Kidney epithelial cell (primary cell): ENCODE measurements at regions not wholly inside any gene's neighbourhood (a gene's known extent, or its start where the extent isn't known, plus 50 kb on each side); places are given as distances from the start of the nearest gene placed in this dataset.
"Not testable (repeated sequence)": the region's sequence is repeated elsewhere in the genome, so short reads cannot be mapped to it uniquely, and the experiment has no call there.

Experiments
- DNase-seq: peaks from one replicate; pipeline ENCODE4 v3.0.0-alpha.2; 2010; ENCODE audit warnings: low read depth
- H3K27me3 ChIP-seq: 2 replicates; pipeline ENCODE4 v1.6.0; 2011; ENCODE audit warnings: low read length; ENCODE audit not compliant: control insufficient read depth, insufficient read depth
- H3K36me3 ChIP-seq: 2 replicates; pipeline ENCODE4 v1.5.1; 2011; ENCODE audit warnings: low read length; ENCODE audit not compliant: control insufficient read depth, insufficient read depth
- H3K4me3 ChIP-seq: 2 replicates; pipeline ENCODE4 v1.5.1; 2011; ENCODE audit warnings: low read depth, mild to moderate bottlenecking, control low read depth, low read length
- TF ChIP-seq, protein P1 (sequence below): IDR thresholded peaks from 2 replicates; pipeline ENCODE4 v1.5.1; 2011; ENCODE audit warnings: mild to moderate bottlenecking, moderate library complexity, low read length, control low read depth, inconsistent platforms; ENCODE audit not compliant: insufficient read depth, poor library complexity, severe bottlenecking

DNA sequence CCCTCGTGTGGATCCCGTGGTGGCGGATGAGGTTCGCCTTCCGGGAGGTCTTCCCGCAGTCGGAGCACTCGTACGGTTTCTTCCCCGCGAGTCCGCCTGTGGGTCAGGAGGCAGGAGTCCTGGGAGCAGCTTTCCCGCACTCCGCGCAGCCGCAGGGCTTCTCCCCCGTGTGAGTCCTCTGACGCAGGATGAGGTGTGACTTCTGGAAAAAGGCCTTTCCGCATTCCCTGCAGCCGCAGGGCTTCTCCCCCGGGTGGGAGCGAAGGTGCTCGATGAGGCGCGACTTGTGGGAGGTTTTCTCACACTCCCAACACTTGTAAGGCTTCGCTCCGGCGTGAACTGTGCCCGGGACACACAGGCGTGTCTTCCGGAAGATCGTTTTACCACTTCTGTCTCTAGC, 68.8 kb upstream of the WIPI2 start:
- H3K36me3 ChIP-seq, result not testable (repeated sequence)

GRCh38 chr7:5131238-5131637, 58.8 kb upstream of the WIPI2 start:
- not testable (repeated sequence) for H3K27me3 ChIP-seq, DNase-seq, H3K4me3 ChIP-seq, H3K36me3 ChIP-seq

More for the DNA sequence above, 68.8 kb upstream of the WIPI2 start:
- not testable (repeated sequence) for H3K27me3 ChIP-seq, H3K4me3 ChIP-seq
- peak; percentile 10 for DNase-seq

- Histone ChIP-seq H3K27me3 (no peaks in the 10 kb centered on the region), H3K36me3 (no peaks in the 10 kb centered on the region), H3K4me3 (no peak overlapping the region)
- TF ChIP-seq, protein P1, sequence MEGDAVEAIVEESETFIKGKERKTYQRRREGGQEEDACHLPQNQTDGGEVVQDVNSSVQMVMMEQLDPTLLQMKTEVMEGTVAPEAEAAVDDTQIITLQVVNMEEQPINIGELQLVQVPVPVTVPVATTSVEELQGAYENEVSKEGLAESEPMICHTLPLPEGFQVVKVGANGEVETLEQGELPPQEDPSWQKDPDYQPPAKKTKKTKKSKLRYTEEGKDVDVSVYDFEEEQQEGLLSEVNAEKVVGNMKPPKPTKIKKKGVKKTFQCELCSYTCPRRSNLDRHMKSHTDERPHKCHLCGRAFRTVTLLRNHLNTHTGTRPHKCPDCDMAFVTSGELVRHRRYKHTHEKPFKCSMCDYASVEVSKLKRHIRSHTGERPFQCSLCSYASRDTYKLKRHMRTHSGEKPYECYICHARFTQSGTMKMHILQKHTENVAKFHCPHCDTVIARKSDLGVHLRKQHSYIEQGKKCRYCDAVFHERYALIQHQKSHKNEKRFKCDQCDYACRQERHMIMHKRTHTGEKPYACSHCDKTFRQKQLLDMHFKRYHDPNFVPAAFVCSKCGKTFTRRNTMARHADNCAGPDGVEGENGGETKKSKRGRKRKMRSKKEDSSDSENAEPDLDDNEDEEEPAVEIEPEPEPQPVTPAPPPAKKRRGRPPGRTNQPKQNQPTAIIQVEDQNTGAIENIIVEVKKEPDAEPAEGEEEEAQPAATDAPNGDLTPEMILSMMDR, result no peak
- DNase-seq, result no peak
Measured at GRCh38 chr7:5132539-5132938, 57.5 kb upstream of the WIPI2 start.

DNA sequence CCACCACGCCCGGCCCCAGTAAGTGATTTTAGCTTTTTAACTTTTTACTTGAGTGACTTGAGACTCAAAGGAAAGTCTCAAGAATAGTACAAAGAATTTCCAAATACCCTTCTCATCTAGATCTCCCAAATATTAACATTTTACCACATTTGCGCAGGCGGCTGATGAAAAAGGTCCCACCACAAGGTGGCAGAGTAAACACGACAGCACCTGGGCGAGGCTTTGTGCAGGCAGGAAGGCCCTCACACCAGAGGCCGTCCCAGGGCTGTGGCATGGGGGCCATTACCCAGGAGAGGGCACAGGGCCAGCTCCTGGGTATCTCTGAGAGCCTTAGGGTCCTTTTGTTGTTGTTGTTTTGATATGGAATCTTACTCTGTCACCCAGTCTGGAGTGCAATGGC, 50.0 kb upstream of the WIPI2 start:
- Histone ChIP-seq H3K36me3 (no peaks in the 10 kb centered on the region), H3K4me3 (no peak overlapping the region), H3K27me3 (peaks cover 5% of the 10 kb centered on the region)
- TF ChIP-seq, protein P1, result peak; percentile 10
- no peak for DNase-seq
